Naive thymus-derived CD4-positive, alpha-beta T cell (primary cell): ENCODE measurements at regions not wholly inside any gene's neighbourhood (a gene's known extent, or its start where the extent isn't known, plus 50 kb on each side); places are given as distances from the start of the nearest gene placed in this dataset.

Experiments used
- ATAC-seq: fragments of 150-1000 bp; cut with Tn5 transposase; 2 replicates; pipeline ENCODE4 v1.10.0; 2021; ENCODE audit warnings: mild to moderate bottlenecking, moderate library complexity
- CTCF ChIA-PET: fragments of 350-600 bp; sonication (Branson Sonifier 250); formaldehyde crosslinking; loops from one replicate; lab custom pipeline; 2021; ENCODE audit warnings: antibody characterized with exemption; lab: Charles Lee
- POLR2A ChIA-PET: fragments of 350-600 bp; sonication (Branson Sonifier 250); formaldehyde crosslinking; loops from one replicate; lab custom pipeline; 2021; ENCODE audit warnings: antibody characterized with exemption, inconsistent platforms; lab: Charles Lee
- DNase-seq, 9 donors: peaks; one replicate each; pipeline versions ENCODE4 v3.0.0 to v3.0.0-alpha.2; 2020 to 2022; ENCODE audit warnings: mixed read lengths in 1 of 9
- H3K27ac ChIP-seq: one replicate; pipeline ENCODE4 v1.7.0; 2013; ENCODE audit warnings: mild to moderate bottlenecking, low read depth, low read length, moderate library complexity
- H3K27me3 ChIP-seq, 2 donors: one replicate each; pipeline ENCODE4 v1.7.0; 2013; ENCODE audit warnings: low read length in 2 of 2, mild to moderate bottlenecking in 2 of 2, moderate library complexity in 2 of 2; ENCODE audit not compliant: control insufficient read depth in 2 of 2, insufficient read depth in 2 of 2
- H3K36me3 ChIP-seq, 3 experiments: 1 replicate in 2 of 3; 2 replicates in 1 of 3; pipeline ENCODE4 v1.7.0; 2013; ENCODE audit warnings: low read length in 3 of 3, mild to moderate bottlenecking in 3 of 3, moderate library complexity in 1 of 3; ENCODE audit not compliant: insufficient read depth in 3 of 3, control insufficient read depth in 2 of 3
- H3K4me1 ChIP-seq, 2 donors: one replicate each; pipeline ENCODE4 v1.7.0; 2013; ENCODE audit warnings: low read length in 2 of 2, mild to moderate bottlenecking in 2 of 2, moderate library complexity in 1 of 2; ENCODE audit not compliant: control insufficient read depth in 2 of 2, insufficient read depth in 2 of 2
- H3K4me3 ChIP-seq: 2 replicates; pipeline ENCODE4 v1.7.0; 2013; ENCODE audit warnings: mild to moderate bottlenecking, low read length
- H3K9me3 ChIP-seq, 3 experiments: 1 replicate in 2 of 3; 2 replicates in 1 of 3; pipeline ENCODE4 v1.7.0; 2013; ENCODE audit warnings: low read length in 3 of 3; ENCODE audit not compliant: control insufficient read depth in 2 of 3
- H3K27ac Mint-ChIP-seq, 9 donors: one replicate each; pipeline ENCODE4 v1.8.0; 2020 to 2022; ENCODE audit warnings: mixed read lengths in 9 of 9, mild to moderate bottlenecking in 8 of 9, moderate library complexity in 5 of 9, inconsistent platforms in 2 of 9
- H3K27me3 Mint-ChIP-seq, 5 donors: one replicate each; pipeline ENCODE4 v1.8.0; 2021 to 2022; ENCODE audit warnings: mixed read lengths in 5 of 5, mild to moderate bottlenecking in 1 of 5
- H3K36me3 Mint-ChIP-seq, 5 donors: one replicate each; pipeline ENCODE4 v1.8.0; 2020 to 2022; ENCODE audit warnings: mixed read lengths in 5 of 5, mild to moderate bottlenecking in 3 of 5, inconsistent platforms in 1 of 5
- H3K4me1 Mint-ChIP-seq, 7 donors: one replicate each; pipeline ENCODE4 v1.8.0; 2020 to 2022; ENCODE audit warnings: mixed read lengths in 7 of 7, mild to moderate bottlenecking in 3 of 7, inconsistent platforms in 1 of 7
- H3K4me3 Mint-ChIP-seq, 10 donors: one replicate each; pipeline ENCODE4 v1.8.0; 2020 to 2022; ENCODE audit warnings: mild to moderate bottlenecking in 10 of 10, mixed read lengths in 10 of 10, moderate library complexity in 6 of 10, inconsistent platforms in 2 of 10
- H3K9me3 Mint-ChIP-seq, 11 donors: one replicate each; pipeline ENCODE4 v1.8.0; 2020 to 2022; ENCODE audit warnings: mixed read lengths in 11 of 11, mild to moderate bottlenecking in 4 of 11, inconsistent platforms in 1 of 11, moderate library complexity in 1 of 11
- intact Hi-C, 2 donors: fragments of 100-400 bp; cut with micrococcal nuclease; formaldehyde crosslinking; loops; one replicate each; pipeline ENCODE4 v1.15.1; 2023

GRCh38 chr16:64116151-64116550 lies 1005.7 kb downstream of the CDH11 start:
- H3K9me3 Mint-ChIP-seq = peaks cover 3 to 40% (median 12%) of the 10 kb centered on the region in 11 donors
- intact Hi-C loops = no loop called here
- peaks cover 0 to 4% (median 0%) of the 10 kb centered on the region in 5 donors for H3K36me3 Mint-ChIP-seq
- H3K36me3 ChIP-seq = no peaks in the 10 kb centered on the region
- no peaks in the 10 kb centered on the region for H3K27me3 Mint-ChIP-seq
- no peaks in the 10 kb centered on the region for H3K4me1 Mint-ChIP-seq
- ChIA-PET POLR2A (no interaction called here), CTCF (no interaction called here)
- no peak overlapping the region for H3K4me3 ChIP-seq
- no peak overlapping the region for H3K27ac Mint-ChIP-seq
- DNase-seq (no peak), ATAC-seq (no peak)
- H3K4me1 ChIP-seq = no peaks in the 10 kb centered on the region
- H3K4me3 Mint-ChIP-seq = no peak overlapping the region
- H3K9me3 ChIP-seq = no peaks in the 10 kb centered on the region
- no peak overlapping the region for H3K27ac ChIP-seq
- H3K27me3 ChIP-seq = no peaks in the 10 kb centered on the region

DNA sequence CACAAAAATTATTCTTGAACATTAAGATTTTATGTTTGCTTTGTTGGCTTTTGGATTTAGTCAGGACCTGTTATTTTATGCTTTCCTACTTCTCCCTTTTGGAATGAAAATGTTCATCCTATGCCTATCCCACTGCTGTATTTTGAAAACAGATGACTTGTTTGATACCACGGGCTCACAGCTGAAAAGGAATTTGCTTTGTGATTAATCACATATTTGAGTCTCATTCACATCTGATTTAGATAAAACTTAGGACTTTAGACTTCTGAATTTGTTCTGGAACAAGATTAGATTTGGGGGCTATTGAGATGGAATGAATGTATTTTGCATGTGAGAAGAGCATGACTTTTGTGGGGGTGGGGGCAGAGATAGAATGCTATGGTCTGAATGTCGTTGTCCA lies 1012.6 kb downstream of the CDH11 start:
- no peaks in the 10 kb centered on the region for H3K36me3 Mint-ChIP-seq
- no peaks in the 10 kb centered on the region for H3K36me3 ChIP-seq
- no peaks in the 10 kb centered on the region for H3K4me1 Mint-ChIP-seq
- peaks cover 3 to 43% (median 11%) of the 10 kb centered on the region in 11 donors for H3K9me3 Mint-ChIP-seq
- H3K27me3 ChIP-seq = no peaks in the 10 kb centered on the region
- DNase-seq = no peak
- no peak overlapping the region for H3K27ac ChIP-seq
- intact Hi-C loops = no loop called here
- no peak overlapping the region for H3K27ac Mint-ChIP-seq
- no peak overlapping the region for H3K4me3 ChIP-seq
- no peak overlapping the region for H3K4me3 Mint-ChIP-seq
- ChIA-PET POLR2A (no interaction called here), CTCF (no interaction called here)
- no peaks in the 10 kb centered on the region for H3K9me3 ChIP-seq
- H3K27me3 Mint-ChIP-seq = no peaks in the 10 kb centered on the region
- H3K4me1 ChIP-seq = no peaks in the 10 kb centered on the region
- no peak for ATAC-seq

GRCh38 chr16:64102654-64103053 lies 1019.2 kb downstream of the CDH11 start:
- no peak overlapping the region for H3K4me3 Mint-ChIP-seq
- peaks cover 0 to 23% (median 5%) of the 10 kb centered on the region in 11 donors for H3K9me3 Mint-ChIP-seq
- Histone ChIP-seq H3K4me3 (no peak overlapping the region), H3K4me1 (no peaks in the 10 kb centered on the region), H3K36me3 (no peaks in the 10 kb centered on the region), H3K9me3 (no peaks in the 10 kb centered on the region), H3K27ac (no peak overlapping the region), H3K27me3 (no peaks in the 10 kb centered on the region)
- CTCF ChIA-PET = no interaction called here
- no peak for ATAC-seq
- intact Hi-C loops = no loop called here
- no peak for DNase-seq
- POLR2A ChIA-PET = no interaction called here
- H3K4me1 Mint-ChIP-seq = no peaks in the 10 kb centered on the region
- no peaks in the 10 kb centered on the region for H3K27me3 Mint-ChIP-seq
- no peak overlapping the region for H3K27ac Mint-ChIP-seq
- no peaks in the 10 kb centered on the region for H3K36me3 Mint-ChIP-seq

DNA sequence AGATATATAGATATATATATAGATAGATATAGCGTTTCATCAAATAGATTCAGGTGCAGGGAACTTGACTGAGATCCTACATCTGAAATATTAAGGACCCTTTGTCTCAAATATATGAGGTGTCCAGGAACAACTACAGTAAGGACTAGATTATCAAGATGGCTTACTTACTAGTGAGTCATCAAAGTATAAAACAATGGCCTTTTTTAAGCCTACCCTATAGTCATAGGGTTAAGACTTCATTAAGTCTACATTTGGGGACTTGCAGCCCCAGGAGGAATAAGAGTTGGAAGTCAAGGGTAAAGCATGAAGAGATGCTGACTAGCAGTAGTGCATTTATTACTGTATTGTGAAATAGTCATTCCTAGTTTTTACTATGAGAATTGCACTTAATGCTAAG lies 1023.4 kb downstream of the CDH11 start:
- Mint-ChIP-seq H3K27ac (no peak overlapping the region), H3K4me1 (no peaks in the 10 kb centered on the region), H3K9me3 (peaks cover 0 to 27% (median 4%) of the 10 kb centered on the region in 11 donors), H3K36me3 (no peaks in the 10 kb centered on the region), H3K27me3 (no peaks in the 10 kb centered on the region), H3K4me3 (no peak overlapping the region)
- Histone ChIP-seq H3K9me3 (no peaks in the 10 kb centered on the region), H3K36me3 (no peaks in the 10 kb centered on the region), H3K4me3 (no peak overlapping the region), H3K27me3 (no peaks in the 10 kb centered on the region), H3K4me1 (no peaks in the 10 kb centered on the region), H3K27ac (no peak overlapping the region)
- CTCF ChIA-PET = no interaction called here
- ATAC-seq (no peak), DNase-seq (no peak)
- POLR2A ChIA-PET = no interaction called here
- intact Hi-C loops = no loop called here

GRCh38 chr16:64096689-64097088 lies 1025.2 kb downstream of the CDH11 start:
- no peaks in the 10 kb centered on the region for H3K4me1 Mint-ChIP-seq

GRCh38 chr16:64094992-64095634 lies 1026.8 kb downstream of the CDH11 start:
- CTCF ChIA-PET = no interaction called here
- intact Hi-C loops = no loop called here
- Mint-ChIP-seq H3K9me3 (peaks cover 0 to 30% (median 9%) of the 10 kb centered on the region in 11 donors), H3K36me3 (peaks cover 0 to 6% (median 0%) of the 10 kb centered on the region in 5 donors), H3K27ac (no peak overlapping the region), H3K4me3 (no peak overlapping the region), H3K27me3 (no peaks in the 10 kb centered on the region), H3K4me1 (no peaks in the 10 kb centered on the region)
- no peak overlapping the region for H3K4me3 ChIP-seq
- ATAC-seq = no peak
- no peaks in the 10 kb centered on the region for H3K27me3 ChIP-seq
- POLR2A ChIA-PET = no interaction called here
- no peak for DNase-seq
- H3K36me3 ChIP-seq = no peaks in the 10 kb centered on the region
- H3K27ac ChIP-seq = no peak overlapping the region
- H3K9me3 ChIP-seq = no peaks in the 10 kb centered on the region
- H3K4me1 ChIP-seq = no peaks in the 10 kb centered on the region

More at GRCh38 chr16:64096689-64097088, 1025.2 kb downstream of the CDH11 start:
- no peak for DNase-seq
- peaks cover 0 to 5% (median 0%) of the 10 kb centered on the region in 5 donors for H3K36me3 Mint-ChIP-seq
- no peaks in the 10 kb centered on the region for H3K27me3 Mint-ChIP-seq
- Histone ChIP-seq H3K27me3 (no peaks in the 10 kb centered on the region), H3K9me3 (no peaks in the 10 kb centered on the region), H3K4me3 (no peak overlapping the region), H3K4me1 (no peaks in the 10 kb centered on the region), H3K27ac (no peak overlapping the region), H3K36me3 (no peaks in the 10 kb centered on the region)
- no peak overlapping the region for H3K4me3 Mint-ChIP-seq
- no peak for ATAC-seq
- H3K27ac Mint-ChIP-seq = no peak overlapping the region
- peaks cover 0 to 30% (median 10%) of the 10 kb centered on the region in 11 donors for H3K9me3 Mint-ChIP-seq
- ChIA-PET CTCF (no interaction called here), POLR2A (no interaction called here)
- intact Hi-C loops = no loop called here

- no peak for ATAC-seq
- no peak overlapping the region for H3K27ac ChIP-seq
- H3K27me3 Mint-ChIP-seq = no peaks in the 10 kb centered on the region
- H3K9me3 Mint-ChIP-seq = peaks cover 0 to 22% (median 10%) of the 10 kb centered on the region in 11 donors
- H3K4me3 Mint-ChIP-seq = no peak overlapping the region
- no peak overlapping the region for H3K27ac Mint-ChIP-seq
- DNase-seq = no peak
- H3K36me3 ChIP-seq = no peaks in the 10 kb centered on the region
- H3K9me3 ChIP-seq = no peaks in the 10 kb centered on the region
- peaks cover 0 to 6% (median 0%) of the 10 kb centered on the region in 5 donors for H3K36me3 Mint-ChIP-seq
- ChIA-PET CTCF (no interaction called here), POLR2A (no interaction called here)
- no peaks in the 10 kb centered on the region for H3K4me1 ChIP-seq
- H3K4me3 ChIP-seq = no peak overlapping the region
- intact Hi-C loops = no loop called here
- H3K27me3 ChIP-seq = no peaks in the 10 kb centered on the region
- H3K4me1 Mint-ChIP-seq = no peaks in the 10 kb centered on the region
Observed at GRCh38 chr16:64094181-64094965, 1027.5 kb downstream of the CDH11 start.
